HepG2 (cell line): ENCODE measurements at regions not wholly inside any gene's neighbourhood (a gene's known extent, or its start where the extent isn't known, plus 50 kb on each side); places are given as distances from the start of the nearest gene placed in this dataset.

Experiments used
- HOXA7 ChIP-seq: sonication (generic); formaldehyde crosslinking; IDR thresholded peaks from 2 replicates; pipeline ENCODE4 v1.8.1; 2022; ENCODE audit warnings: mild to moderate bottlenecking, missing genetic modification reagents, moderate library complexity
- JUN ChIP-seq: sonication (generic); formaldehyde crosslinking; IDR thresholded peaks from 2 replicates; pipeline ENCODE4 v1.4.0; 2020; ENCODE audit warnings: mild to moderate bottlenecking, missing genetic modification reagents
- PHF8 ChIP-seq: sonication (generic); formaldehyde crosslinking; IDR thresholded peaks from 2 replicates; pipeline ENCODE4 v1.5.0; 2020; ENCODE audit warnings: missing genetic modification reagents
- RBM39 ChIP-seq: fragments of 200-400 bp; formaldehyde crosslinking; IDR thresholded peaks from one replicate; pipeline ENCODE4 v1.6.1; 2018; ENCODE audit warnings: antibody characterized with exemption, mild to moderate bottlenecking, low read depth, low read length; ENCODE audit not compliant: poor library complexity, severe bottlenecking
- RFX5 ChIP-seq: IDR thresholded peaks from 2 replicates; pipeline ENCODE4 v1.6.1; 2011; ENCODE audit warnings: low read depth, low read length, improper control_type of control experiment
- SETDB1 ChIP-seq: sonication (generic); formaldehyde crosslinking; IDR thresholded peaks from 2 replicates; pipeline ENCODE4 v1.5.1; 2020; ENCODE audit warnings: missing genetic modification reagents, mild to moderate bottlenecking, borderline replicate concordance
- ZNF12 ChIP-seq: sonication (generic); formaldehyde crosslinking; IDR thresholded peaks from 2 replicates; pipeline ENCODE4 v1.5.0; 2020; ENCODE audit warnings: missing genetic modification reagents

GRCh38 chr5:135708481-135709207 is 125.8 kb upstream of the SLC25A48 start:
- TF ChIP-seq RBM39 (no peak), PHF8 (CRISPR knock-in tag) (no peak), ZNF12 (CRISPR knock-in tag) (no peak), HOXA7 (CRISPR knock-in tag) (no peak), SETDB1 (CRISPR knock-in tag) (no peak), JUN (CRISPR knock-in tag) (no peak), RFX5 (no peak)
